ENCODE measurements at regions not wholly inside any gene's neighbourhood (a gene's known extent, or its start where the extent isn't known, plus 50 kb on each side); places are given as distances from the start of the nearest gene placed in this dataset.

DNA sequence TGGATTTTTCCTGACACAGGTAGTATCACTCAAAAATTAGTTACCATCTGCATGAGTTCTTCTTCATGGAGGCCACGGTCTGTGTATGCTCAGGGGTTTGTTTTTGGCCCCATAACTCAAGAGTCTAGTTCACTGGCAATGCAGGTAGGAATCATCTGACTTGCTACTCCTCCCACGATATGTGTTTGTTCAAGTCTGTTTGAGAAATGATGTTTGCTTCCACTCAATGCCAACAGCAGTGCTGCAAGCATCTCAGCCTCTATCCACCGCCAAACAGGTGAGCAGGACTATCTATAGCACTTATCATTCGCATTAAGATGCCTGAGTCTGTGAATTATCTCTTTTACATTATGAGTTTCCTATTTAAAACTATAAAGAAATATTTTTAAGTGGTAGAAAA lies 264.8 kb upstream of the PTGER4 start:
- TF ChIP-seq, protein P1, sequence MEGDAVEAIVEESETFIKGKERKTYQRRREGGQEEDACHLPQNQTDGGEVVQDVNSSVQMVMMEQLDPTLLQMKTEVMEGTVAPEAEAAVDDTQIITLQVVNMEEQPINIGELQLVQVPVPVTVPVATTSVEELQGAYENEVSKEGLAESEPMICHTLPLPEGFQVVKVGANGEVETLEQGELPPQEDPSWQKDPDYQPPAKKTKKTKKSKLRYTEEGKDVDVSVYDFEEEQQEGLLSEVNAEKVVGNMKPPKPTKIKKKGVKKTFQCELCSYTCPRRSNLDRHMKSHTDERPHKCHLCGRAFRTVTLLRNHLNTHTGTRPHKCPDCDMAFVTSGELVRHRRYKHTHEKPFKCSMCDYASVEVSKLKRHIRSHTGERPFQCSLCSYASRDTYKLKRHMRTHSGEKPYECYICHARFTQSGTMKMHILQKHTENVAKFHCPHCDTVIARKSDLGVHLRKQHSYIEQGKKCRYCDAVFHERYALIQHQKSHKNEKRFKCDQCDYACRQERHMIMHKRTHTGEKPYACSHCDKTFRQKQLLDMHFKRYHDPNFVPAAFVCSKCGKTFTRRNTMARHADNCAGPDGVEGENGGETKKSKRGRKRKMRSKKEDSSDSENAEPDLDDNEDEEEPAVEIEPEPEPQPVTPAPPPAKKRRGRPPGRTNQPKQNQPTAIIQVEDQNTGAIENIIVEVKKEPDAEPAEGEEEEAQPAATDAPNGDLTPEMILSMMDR (conservative IDR thresholded peaks at IDR 0.05): no peak
- TF ChIP-seq ZFX (IDR thresholded peaks at IDR 0.05): no peak
